IMR-90 (cell line): ENCODE measurements at regions not wholly inside any gene's neighbourhood (a gene's known extent, or its start where the extent isn't known, plus 50 kb on each side); places are given as distances from the start of the nearest gene placed in this dataset.

ENCODE experiments used
- ATAC-seq: fragments of 200-7000 bp; cut with Tn5 transposase; 2 replicates; pipeline ENCODE4 v1.9.1; 2020; ENCODE audit warnings: low read depth, mild to moderate bottlenecking, moderate library complexity
- BruUV-seq: library from RNA; stranded (reverse); fragments of 400-500 nt; replicated peaks from 2 replicates; lab custom pipeline; 2021; lab: Mats Ljungman, UMichigan
- CTCF ChIA-PET: fragments of 300-600 bp; formaldehyde crosslinking; extraction: SDS; loops from one replicate; lab custom pipeline; 2021; ENCODE audit warnings: antibody characterized with exemption; lab: Yijun Ruan, JAX
- POLR2A ChIA-PET: fragments of 300-600 bp; sonication (Branson Sonifier 250); formaldehyde crosslinking; loops from one replicate; lab custom pipeline; 2022; ENCODE audit warnings: antibody characterized with exemption; ENCODE audit not compliant: unreplicated experiment; lab: Charles Lee
- DNase-seq: peaks from one replicate; pipeline ENCODE4 v3.0.0; 2013
- H2AFZ ChIP-seq: replicated peaks from 2 replicates; pipeline ENCODE3; 2013; ENCODE audit warnings: low read length, mild to moderate bottlenecking; ENCODE audit not compliant: poor library complexity
- H2AK5ac ChIP-seq: 2 replicates; pipeline ENCODE4 v1.6.1; 2013; ENCODE audit warnings: low read depth, low read length, inconsistent platforms
- H2AK9ac ChIP-seq: replicated peaks from 2 replicates; pipeline ENCODE3; 2013; ENCODE audit warnings: mild to moderate bottlenecking, low read depth, low read length, moderate library complexity; ENCODE audit not compliant: poor library complexity
- H2BK120ac ChIP-seq: 2 replicates; pipeline ENCODE4 v1.6.1; 2013; ENCODE audit warnings: low read depth, low read length, inconsistent platforms
- H2BK15ac ChIP-seq: 3 replicates; pipeline ENCODE4 v1.6.1; 2013; ENCODE audit warnings: low read depth, low read length, inconsistent platforms
- H2BK20ac ChIP-seq: 2 replicates; pipeline ENCODE4 v1.6.1; 2013; ENCODE audit warnings: low read depth, mild to moderate bottlenecking, inconsistent platforms, low read length, moderate library complexity
- H2BK5ac ChIP-seq: 2 replicates; pipeline ENCODE4 v1.6.1; 2013; ENCODE audit warnings: mild to moderate bottlenecking, low read depth, low read length, inconsistent platforms; ENCODE audit not compliant: poor library complexity, severe bottlenecking
- H3K14ac ChIP-seq: replicated peaks from 2 replicates; pipeline ENCODE4 v1.6.1; 2013; ENCODE audit warnings: low read depth, low read length, inconsistent platforms
- H3K18ac ChIP-seq: 2 replicates; pipeline ENCODE4 v1.6.1; 2013; ENCODE audit warnings: low read depth, low read length, control low read depth
- H3K23ac ChIP-seq: 2 replicates; pipeline ENCODE4 v1.6.1; 2013; ENCODE audit warnings: low read depth, low read length, inconsistent platforms
- H3K27ac ChIP-seq: 2 replicates; pipeline ENCODE4 v1.5.1; 2013; ENCODE audit warnings: mild to moderate bottlenecking, control low read depth, low read length; ENCODE audit not compliant: insufficient read depth
- H3K27me3 ChIP-seq: 2 replicates; pipeline ENCODE4 v1.6.1; 2013; ENCODE audit warnings: low read length; ENCODE audit not compliant: control insufficient read depth, insufficient read depth
- H3K36me3 ChIP-seq: 2 replicates; pipeline ENCODE4 v1.6.1; 2013; ENCODE audit warnings: low read length, mixed read lengths; ENCODE audit not compliant: control insufficient read depth, insufficient read depth
- H3K4ac ChIP-seq: 2 replicates; pipeline ENCODE4 v1.6.1; 2013; ENCODE audit warnings: low read depth, low read length, inconsistent platforms
- H3K4me1 ChIP-seq: 2 replicates; pipeline ENCODE4 v1.6.1; 2013; ENCODE audit warnings: low read length, mixed read lengths; ENCODE audit not compliant: control insufficient read depth, insufficient read depth
- H3K4me2 ChIP-seq: 2 replicates; pipeline ENCODE4 v1.6.1; 2013; ENCODE audit warnings: low read depth, mild to moderate bottlenecking, control low read depth, low read length, moderate library complexity
- H3K4me3 ChIP-seq: 2 replicates; pipeline ENCODE4 v1.5.1; 2013; ENCODE audit warnings: low read depth, mild to moderate bottlenecking, control low read depth, low read length, moderate library complexity; ENCODE audit not compliant: insufficient read depth
- H3K56ac ChIP-seq: 2 replicates; pipeline ENCODE4 v1.6.1; 2013; ENCODE audit warnings: low read length, inconsistent platforms; ENCODE audit not compliant: insufficient read depth; ENCODE audit errors: extremely low read depth
- H3K79me1 ChIP-seq, 2 experiments: 2 replicates each; pipeline ENCODE4 v1.6.1; 2013; ENCODE audit warnings: low read length in 2 of 2, inconsistent platforms in 1 of 2, low read depth in 1 of 2
- H3K9ac ChIP-seq: 2 replicates; pipeline ENCODE4 v1.6.1; 2013; ENCODE audit warnings: low read depth, low read length, control low read depth
- H3K9me1 ChIP-seq: 2 replicates; pipeline ENCODE4 v1.6.1; 2013; ENCODE audit warnings: low read length, inconsistent platforms; ENCODE audit not compliant: insufficient read depth
- H3K9me3 ChIP-seq: 2 replicates; pipeline ENCODE4 v1.6.1; 2013; ENCODE audit warnings: low read length; ENCODE audit not compliant: control insufficient read depth, insufficient read depth
- H4K20me1 ChIP-seq: 2 replicates; pipeline ENCODE4 v1.6.1; 2013; ENCODE audit warnings: low read length, inconsistent platforms; ENCODE audit not compliant: insufficient read depth
- H4K5ac ChIP-seq: 2 replicates; pipeline ENCODE4 v1.6.1; 2013; ENCODE audit warnings: mild to moderate bottlenecking, low read depth, low read length, control low read depth
- H4K8ac ChIP-seq, 2 experiments: 2 replicates each; pipeline ENCODE4 v1.6.1; 2013; ENCODE audit warnings: low read depth in 2 of 2, low read length in 2 of 2, control low read depth in 1 of 2, inconsistent platforms in 1 of 2
- H4K91ac ChIP-seq: 2 replicates; pipeline ENCODE4 v1.6.1; 2013; ENCODE audit warnings: low read depth, low read length, inconsistent platforms; ENCODE audit not compliant: insufficient read depth
- BHLHE40 ChIP-seq: fragments of 150-350 bp; IDR thresholded peaks from 2 replicates; pipeline ENCODE4 v1.6.1; 2016; ENCODE audit warnings: mild to moderate bottlenecking, low read depth, low read length
- CEBPB ChIP-seq: IDR thresholded peaks from 2 replicates; pipeline ENCODE4 v1.6.1; 2012; ENCODE audit warnings: low read depth, low read length, improper control_type of control experiment
- CHD1 ChIP-seq: IDR thresholded peaks from 2 replicates; pipeline ENCODE4 v1.6.1; 2012; ENCODE audit warnings: low read depth, low read length, improper control_type of control experiment
- FOS ChIP-seq: fragments of 150-350 bp; IDR thresholded peaks from 2 replicates; pipeline ENCODE4 v1.6.1; 2016; ENCODE audit warnings: low read depth, low read length
- MAFK ChIP-seq: IDR thresholded peaks from 2 replicates; pipeline ENCODE4 v1.6.1; 2012; ENCODE audit warnings: low read depth, low read length, improper control_type of control experiment
- MAZ ChIP-seq: IDR thresholded peaks from 2 replicates; pipeline ENCODE4 v1.6.1; 2012; ENCODE audit warnings: low read depth, mild to moderate bottlenecking, low read length, improper control_type of control experiment, moderate library complexity, borderline replicate concordance
- MXI1 ChIP-seq: IDR thresholded peaks from 2 replicates; pipeline ENCODE4 v1.6.1; 2012; ENCODE audit warnings: low read depth, mild to moderate bottlenecking, low read length, moderate library complexity, borderline replicate concordance
- NFE2L2 ChIP-seq: fragments of 150-350 bp; IDR thresholded peaks from 2 replicates; pipeline ENCODE4 v1.6.1; 2016; ENCODE audit warnings: low read depth, mild to moderate bottlenecking, low read length
- POLR2A ChIP-seq: IDR thresholded peaks from 2 replicates; pipeline ENCODE4 v1.6.1; 2012; ENCODE audit warnings: mild to moderate bottlenecking, low read depth, low read length
- RCOR1 ChIP-seq: IDR thresholded peaks from 2 replicates; pipeline ENCODE4 v1.6.1; 2012; ENCODE audit warnings: mild to moderate bottlenecking, low read length, improper control_type of control experiment; ENCODE audit not compliant: insufficient replicate concordance
- RFX5 ChIP-seq: IDR thresholded peaks from 2 replicates; pipeline ENCODE4 v1.8.0; 2012; ENCODE audit warnings: low read depth, mild to moderate bottlenecking, low read length, moderate library complexity
- SMC3 ChIP-seq: fragments of 150-350 bp; IDR thresholded peaks from 2 replicates; pipeline ENCODE4 v1.6.1; 2016; ENCODE audit warnings: low read depth, mild to moderate bottlenecking, antibody characterized with exemption, low read length, moderate library complexity
- WGBS, 2 experiments: methylation state at CpG; one replicate each; pipeline versions ENCODE4 v1.1.5 to v1.1.7; 2013; ENCODE audit warnings: missing lambda C conversion rate in 2 of 2; ENCODE audit not compliant: insufficient read length in 1 of 2; ENCODE audit errors: extremely low coverage in 2 of 2; 5-methylcytosine and 5-hydroxymethylcytosine counted together
- dilution Hi-C: fragments of 300-500 bp; cut with HindIII; formaldehyde crosslinking; loops from one replicate; pipeline ENCODE4 v1.14.3; 2018; ENCODE audit warnings: low sequenced_read_pairs; ENCODE audit not compliant: unreplicated experiment
- in situ Hi-C: fragments of 300-500 bp; cut with MboI; formaldehyde crosslinking; loops from 3 replicates; pipeline ENCODE4 v1.14.3; 2019; ENCODE audit warnings: low sequenced_read_pairs, inconsistent platforms, mixed read lengths
- intact Hi-C: fragments of 100-400 bp; cut with micrococcal nuclease; formaldehyde crosslinking; loops from 2 replicates; pipeline ENCODE4 v1.10.0; 2022
- TF ChIP-seq, protein P1 (sequence below): fragments of 150-350 bp; IDR thresholded peaks from 2 replicates; pipeline ENCODE4 v1.6.1; 2016; ENCODE audit warnings: low read depth, mild to moderate bottlenecking, low read length, moderate library complexity, borderline replicate concordance
- TF ChIP-seq, protein P2 (sequence below): fragments of 150-350 bp; IDR thresholded peaks from 2 replicates; pipeline ENCODE4 v1.6.1; 2017; ENCODE audit warnings: mild to moderate bottlenecking, antibody characterized with exemption, low read length, low read depth

DNA sequence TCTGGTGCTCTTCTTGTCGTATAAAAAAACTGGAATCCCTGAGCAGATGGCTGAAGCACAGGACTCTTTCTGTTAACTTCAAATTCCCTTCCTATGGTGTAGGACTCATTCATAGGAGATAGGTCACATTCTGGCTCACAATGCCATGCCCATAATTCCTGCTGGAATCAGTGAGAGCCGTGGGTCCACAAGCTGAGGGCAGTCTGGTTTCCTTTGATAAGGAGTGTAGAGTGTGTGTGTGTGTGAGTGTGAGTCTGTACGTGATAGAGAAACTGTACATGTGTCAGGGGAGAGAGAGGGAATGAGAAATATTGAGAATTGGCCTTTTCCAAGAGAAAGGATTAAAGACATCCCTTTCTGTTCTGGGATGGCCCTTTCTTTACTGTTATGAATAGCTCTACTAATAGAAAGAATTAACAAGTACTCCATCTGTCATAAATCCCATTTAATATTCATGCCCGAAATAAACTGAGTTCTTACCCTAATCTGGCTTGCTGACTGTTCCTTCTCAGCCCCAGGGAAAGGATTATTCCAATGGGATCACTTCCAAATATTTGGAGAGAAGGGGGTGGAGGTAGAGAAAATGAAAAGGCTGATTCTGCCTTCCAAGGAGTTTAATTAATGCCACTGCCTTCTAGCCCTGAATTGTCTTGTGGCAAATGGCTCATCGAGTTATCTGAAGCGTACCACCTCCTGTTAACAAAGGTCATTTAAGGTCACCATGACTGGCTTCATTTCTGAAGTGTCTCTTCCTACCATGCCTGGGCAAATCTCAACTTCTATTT, 79.0 kb downstream of the TMX1 start:
- in situ Hi-C loops (no loop called here), dilution Hi-C loops (no loop called here), intact Hi-C loops (no loop called here)
- no peaks in the 10 kb centered on the region for H4K20me1 ChIP-seq
- H2BK15ac ChIP-seq = peak overlapping the region; percentile 49; the same call in 2 of the 3 replicates
- H3K9me3 ChIP-seq = no peaks in the 10 kb centered on the region
- H3K56ac ChIP-seq = no peak overlapping the region
- peak overlapping the region; percentile 27; the same call in 1 of the 2 replicates for H2AK5ac ChIP-seq
- no peak overlapping the region; the same call in 1 of the 2 replicates for H3K23ac ChIP-seq
- H3K27ac ChIP-seq = no peak overlapping the region
- H3K9ac ChIP-seq = no peak overlapping the region
- H2BK5ac ChIP-seq = no peak overlapping the region
- H4K5ac ChIP-seq = no peak overlapping the region; the same call in 1 of the 2 replicates
- peaks cover 15% of the 10 kb centered on the region for H3K4me1 ChIP-seq
- no peaks in the 10 kb centered on the region for H3K79me1 ChIP-seq
- peak overlapping the region in 1 of 2 experiments; percentile 4; a peak in 1 of 4 replicates for H4K8ac ChIP-seq
- no peak overlapping the region for H3K4me2 ChIP-seq
- H3K9me1 ChIP-seq = no peaks in the 10 kb centered on the region
- no peaks in the 10 kb centered on the region for H3K36me3 ChIP-seq
- no peak for ATAC-seq
- WGBS, 2 experiments = 70 to 100% methylated on average over 1 to 3 of the region's 6 CpGs
- H2AFZ ChIP-seq = no peak overlapping the region
- no peak overlapping the region for H2BK20ac ChIP-seq
- no peak overlapping the region for H3K4me3 ChIP-seq
- DNase-seq = no peak
- no peaks in the 10 kb centered on the region for H3K27me3 ChIP-seq
- ChIA-PET CTCF (interaction anchor here (0.7 kb wide), 1 partner anchor 121 kb away, joined by 3 read pairs; no protein-coding TSS in a partner anchor), POLR2A (no interaction called here)
- no peak overlapping the region for H4K91ac ChIP-seq
- H2BK120ac ChIP-seq = peak overlapping the region; percentile 4; the same call in 1 of the 2 replicates
- no peak overlapping the region; the same call in 1 of the 2 replicates for H3K14ac ChIP-seq
- H3K18ac ChIP-seq = peak overlapping the region; percentile 51; the same call in 1 of the 2 replicates
- BruUV-seq = no TSS peak
- H3K4ac ChIP-seq = peak overlapping the region; percentile 18; the same call in 1 of the 2 replicates
- H2AK9ac ChIP-seq = no peak overlapping the region
- TF ChIP-seq BHLHE40 = no peak
- TF ChIP-seq RFX5 = no peak
- TF ChIP-seq MAZ = no peak
- TF ChIP-seq POLR2A = no peak
- TF ChIP-seq MXI1 = no peak
- TF ChIP-seq, protein P1, sequence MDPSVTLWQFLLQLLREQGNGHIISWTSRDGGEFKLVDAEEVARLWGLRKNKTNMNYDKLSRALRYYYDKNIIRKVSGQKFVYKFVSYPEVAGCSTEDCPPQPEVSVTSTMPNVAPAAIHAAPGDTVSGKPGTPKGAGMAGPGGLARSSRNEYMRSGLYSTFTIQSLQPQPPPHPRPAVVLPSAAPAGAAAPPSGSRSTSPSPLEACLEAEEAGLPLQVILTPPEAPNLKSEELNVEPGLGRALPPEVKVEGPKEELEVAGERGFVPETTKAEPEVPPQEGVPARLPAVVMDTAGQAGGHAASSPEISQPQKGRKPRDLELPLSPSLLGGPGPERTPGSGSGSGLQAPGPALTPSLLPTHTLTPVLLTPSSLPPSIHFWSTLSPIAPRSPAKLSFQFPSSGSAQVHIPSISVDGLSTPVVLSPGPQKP = no peak
- no peak for TF ChIP-seq CHD1
- TF ChIP-seq RCOR1 = no peak
- TF ChIP-seq SMC3 = no peak
- no peak for TF ChIP-seq MAFK
- no peak for TF ChIP-seq NFE2L2
- TF ChIP-seq CEBPB = no peak
- TF ChIP-seq FOS = no peak
- TF ChIP-seq, protein P2, sequence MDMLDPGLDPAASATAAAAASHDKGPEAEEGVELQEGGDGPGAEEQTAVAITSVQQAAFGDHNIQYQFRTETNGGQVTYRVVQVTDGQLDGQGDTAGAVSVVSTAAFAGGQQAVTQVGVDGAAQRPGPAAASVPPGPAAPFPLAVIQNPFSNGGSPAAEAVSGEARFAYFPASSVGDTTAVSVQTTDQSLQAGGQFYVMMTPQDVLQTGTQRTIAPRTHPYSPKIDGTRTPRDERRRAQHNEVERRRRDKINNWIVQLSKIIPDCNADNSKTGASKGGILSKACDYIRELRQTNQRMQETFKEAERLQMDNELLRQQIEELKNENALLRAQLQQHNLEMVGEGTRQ = no peak
